ENCODE measurements at regions not wholly inside any gene's neighbourhood (a gene's known extent, or its start where the extent isn't known, plus 50 kb on each side); places are given as distances from the start of the nearest gene placed in this dataset.

- Histone ChIP-seq H3K79me1 (ENCODE audit: insufficient read depth, low read depth, low read length, poor library complexity, severe bottlenecking) (no peaks in the 10 kb centered on the region), H4K91ac (ENCODE audit: insufficient read length, low read depth, low read length) (no peak overlapping the region), H3K27me3 (ENCODE audit: insufficient read depth, low read length) (no peaks in the 10 kb centered on the region), H4K8ac (replicated peaks; ENCODE audit: insufficient read length, low read depth, low read length) (no peak overlapping the region), H3K4ac (ENCODE audit: low read depth, low read length) (no peak overlapping the region), H2BK12ac (ENCODE audit: insufficient read length, low read depth, low read length) (no peak overlapping the region), H3K4me1 (ENCODE audit: insufficient read depth, low read length) (no peaks in the 10 kb centered on the region), H4K5ac (ENCODE audit: insufficient read length, low read depth, low read length) (no peak overlapping the region), H3T11ph (ENCODE audit: low read length) (no peak overlapping the region), H2BK120ac (ENCODE audit: low read depth, low read length, poor library complexity, severe bottlenecking) (no peak overlapping the region), H3K9ac (ENCODE audit: extremely low read depth, insufficient read length, low read length) (no peak overlapping the region), H3K56ac (ENCODE audit: insufficient read length, low read depth, low read length) (no peak overlapping the region), H3K4me2 (ENCODE audit: insufficient read depth, insufficient read length, low read length) (no peak overlapping the region), H3K23me2 (ENCODE audit: insufficient read length, low read depth, low read length, poor library complexity, severe bottlenecking) (no peaks in the 10 kb centered on the region), H3K9me3 (ENCODE audit: control insufficient read depth, low read depth, low read length) (no peaks in the 10 kb centered on the region), H3K79me2 (ENCODE audit: insufficient read depth, low read length) (no peaks in the 10 kb centered on the region), H2AFZ (ENCODE audit: low read length) (no peak overlapping the region), H2AK5ac (ENCODE audit: insufficient read length, low read length) (no peak overlapping the region), H3K18ac (ENCODE audit: insufficient read length, low read depth, low read length) (no peak overlapping the region), H4K20me1 (ENCODE audit: control insufficient read depth, insufficient read depth, insufficient read length) (no peaks in the 10 kb centered on the region), H2BK20ac (ENCODE audit: low read depth, low read length, poor library complexity, severe bottlenecking) (no peak overlapping the region), H3K23ac (ENCODE audit: insufficient read length, low read depth, low read length) (no peak overlapping the region), H3K27ac (ENCODE audit: insufficient read length, low read depth, low read length) (no peak overlapping the region), H2BK5ac (ENCODE audit: insufficient read length, low read length) (no peak overlapping the region), H2BK15ac (ENCODE audit: low read depth, low read length) (no peak overlapping the region), H3K14ac (ENCODE audit: insufficient read depth, low read length) (no peak overlapping the region)
- no CpG with 5 or more reads among the region's 5 CpGs for WGBS (ENCODE audit: extremely low coverage, insufficient read length, low lambda C conversion rate)
- H3K4me3 Mint-ChIP-seq = no peak overlapping the region
- H3K36me3 Mint-ChIP-seq (ENCODE audit: insufficient read depth in 1 of 3, low read depth in 3 of 3) = peaks cover 2 to 18% (median 4%) of the 10 kb centered on the region in 3 experiments; a peak in 6 of 7 replicates
- H3K4me1 Mint-ChIP-seq = peaks cover 5 to 7% of the 10 kb centered on the region in 2 experiments; a peak in 1 of 4 replicates
- TF ChIP-seq, protein P1, sequence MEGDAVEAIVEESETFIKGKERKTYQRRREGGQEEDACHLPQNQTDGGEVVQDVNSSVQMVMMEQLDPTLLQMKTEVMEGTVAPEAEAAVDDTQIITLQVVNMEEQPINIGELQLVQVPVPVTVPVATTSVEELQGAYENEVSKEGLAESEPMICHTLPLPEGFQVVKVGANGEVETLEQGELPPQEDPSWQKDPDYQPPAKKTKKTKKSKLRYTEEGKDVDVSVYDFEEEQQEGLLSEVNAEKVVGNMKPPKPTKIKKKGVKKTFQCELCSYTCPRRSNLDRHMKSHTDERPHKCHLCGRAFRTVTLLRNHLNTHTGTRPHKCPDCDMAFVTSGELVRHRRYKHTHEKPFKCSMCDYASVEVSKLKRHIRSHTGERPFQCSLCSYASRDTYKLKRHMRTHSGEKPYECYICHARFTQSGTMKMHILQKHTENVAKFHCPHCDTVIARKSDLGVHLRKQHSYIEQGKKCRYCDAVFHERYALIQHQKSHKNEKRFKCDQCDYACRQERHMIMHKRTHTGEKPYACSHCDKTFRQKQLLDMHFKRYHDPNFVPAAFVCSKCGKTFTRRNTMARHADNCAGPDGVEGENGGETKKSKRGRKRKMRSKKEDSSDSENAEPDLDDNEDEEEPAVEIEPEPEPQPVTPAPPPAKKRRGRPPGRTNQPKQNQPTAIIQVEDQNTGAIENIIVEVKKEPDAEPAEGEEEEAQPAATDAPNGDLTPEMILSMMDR (conservative IDR thresholded peaks at IDR 0.05) = no peak
- H3K27me3 Mint-ChIP-seq (ENCODE audit: low read depth) = peaks cover 20% of the 10 kb centered on the region
- no peak overlapping the region for H3K27ac Mint-ChIP-seq
- DNase-seq = no peak
- H3K9me3 Mint-ChIP-seq = peaks cover 24 to 27% of the 10 kb centered on the region in 2 experiments
Observed at GRCh38 chr10:130507461-130507860, 371.3 kb downstream of the GLRX3 start.

Measured in H9 (cell line).